Activated gamma-delta T cell treated with anti-CD3 and anti-CD28 coated beads, Interleukin-2, amount 50 U/mL, for 16 hours (primary cell): ENCODE measurements at regions not wholly inside any gene's neighbourhood (a gene's known extent, or its start where the extent isn't known, plus 50 kb on each side); places are given as distances from the start of the nearest gene placed in this dataset.

ENCODE experiments used
- DNase-seq: peaks from one replicate; pipeline ENCODE4 v3.0.0-alpha.2; 2020; ENCODE audit warnings: low read depth

GRCh38 chr6:33950891-33951889 is 147.4 kb upstream of the MLN start:
- no peak for DNase-seq

GRCh38 chr6:33950472-33950881 is 146.7 kb upstream of the MLN start:
- no peak for DNase-seq

GRCh38 chr6:33949877-33950435 is 146.2 kb upstream of the MLN start:
- no peak for DNase-seq

GRCh38 chr6:33949111-33949510 is 145.3 kb upstream of the MLN start:
- DNase-seq, result no peak

GRCh38 chr6:33947916-33948594 is 144.3 kb upstream of the MLN start:
- DNase-seq, result no peak

GRCh38 chr6:33947047-33947446 is 143.2 kb upstream of the MLN start:
- DNase-seq, result no peak

- no peak for DNase-seq
These were observed 142.1 kb upstream of the MLN start for GRCh38 chr6:33945931-33946330.

GRCh38 chr6:33944686-33945411 is 141.0 kb upstream of the MLN start:
- DNase-seq, result no peak

- no peak for DNase-seq
These were observed 133.1 kb upstream of the MLN start for GRCh38 chr6:33936886-33937285.

- no peak for DNase-seq
These were observed 131.8 kb upstream of the MLN start for GRCh38 chr6:33935439-33936080.

GRCh38 chr6:33934731-33935270 is 131.0 kb upstream of the MLN start:
- no peak for DNase-seq

- DNase-seq, result no peak
These were observed 129.3 kb upstream of the MLN start for GRCh38 chr6:33933101-33933500.

GRCh38 chr6:33931799-33932198 is 128.0 kb upstream of the MLN start:
- no peak for DNase-seq

GRCh38 chr6:33929575-33930288 is 125.9 kb upstream of the MLN start:
- DNase-seq, result no peak

- DNase-seq, result no peak
These were observed 123.8 kb upstream of the MLN start for GRCh38 chr6:33927616-33928015.

GRCh38 chr6:33927112-33927511 is 123.3 kb upstream of the MLN start:
- no peak for DNase-seq

- no peak for DNase-seq
These were observed 122.6 kb upstream of the MLN start for GRCh38 chr6:33926451-33926850.

- no peak for DNase-seq
These were observed 122.1 kb upstream of the MLN start for GRCh38 chr6:33925936-33926335.

GRCh38 chr6:33925210-33925609 is 121.4 kb upstream of the MLN start:
- DNase-seq, result no peak

- DNase-seq, result no peak
These were observed 120.9 kb upstream of the MLN start for GRCh38 chr6:33924681-33925080.
